Amniotic epithelial cell (primary cell): ENCODE measurements at regions not wholly inside any gene's neighbourhood (a gene's known extent, or its start where the extent isn't known, plus 50 kb on each side); places are given as distances from the start of the nearest gene placed in this dataset.
A peak's percentile ranks its signal among the peaks of the same experiment; 100 is the strongest.
"Not testable (repeated sequence)": the region's sequence is repeated elsewhere in the genome, so short reads cannot be mapped to it uniquely, and the experiment has no call there.

Source experiments
- DNase-seq: peaks from one replicate; pipeline ENCODE4 v3.0.0-alpha.2; 2010; ENCODE audit warnings: low read depth

DNA sequence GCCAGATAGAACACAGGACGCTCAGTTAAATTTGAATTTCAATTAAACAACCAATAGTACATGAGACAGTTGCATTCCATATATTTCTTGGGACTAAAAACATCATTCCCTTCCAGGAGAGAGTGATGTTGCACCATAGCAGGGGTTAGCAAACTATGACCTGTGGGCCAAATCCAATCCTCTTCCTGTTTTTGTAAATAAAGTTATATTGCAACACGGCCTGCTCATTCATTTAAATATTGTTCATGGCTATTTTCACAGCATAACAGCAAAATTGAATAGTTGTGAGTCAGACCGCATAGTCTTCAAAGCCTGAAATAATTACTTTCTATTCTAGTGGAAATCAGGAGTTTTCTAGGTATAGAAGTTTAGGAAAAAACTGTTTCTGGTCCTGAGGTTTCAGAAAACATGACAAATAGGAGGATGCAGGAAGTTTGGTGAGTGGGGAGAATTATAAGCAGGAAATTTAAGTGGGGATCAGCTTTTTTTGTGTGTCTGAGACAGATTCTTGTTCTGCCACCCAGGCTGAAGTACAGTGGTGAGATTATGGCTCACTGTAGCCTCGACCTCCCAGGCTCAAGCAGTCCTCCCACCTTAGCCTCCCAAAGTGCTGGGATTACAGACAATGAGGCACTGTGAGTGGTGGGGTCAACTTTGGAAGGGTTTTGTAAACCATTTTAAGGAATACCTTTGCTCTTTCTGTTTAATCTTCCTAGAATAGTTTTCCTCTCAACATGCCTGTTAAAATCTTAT is 131.5 kb downstream of the SOCS6 start:
- DNase-seq: peak; percentile 99

DNA sequence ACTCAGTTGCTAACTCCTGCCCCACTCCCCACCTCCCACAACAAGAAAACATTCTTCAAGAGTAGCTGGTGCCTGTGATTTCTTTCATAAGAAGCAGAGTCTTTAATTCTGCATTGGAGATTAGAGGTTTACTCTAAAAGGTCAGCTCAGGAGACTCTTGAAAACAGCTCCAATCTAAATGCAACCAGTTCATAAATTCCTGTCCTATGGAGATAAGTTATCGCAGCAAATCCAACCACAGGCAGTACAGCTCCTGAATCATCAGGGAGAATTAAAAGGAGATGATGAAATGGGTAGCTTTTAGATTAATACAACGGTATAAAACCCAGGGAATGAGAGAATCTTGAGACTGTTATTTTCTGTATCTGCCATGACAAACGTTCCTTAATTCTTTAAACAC is 130.7 kb downstream of the SOCS6 start:
- peak; percentile 100 for DNase-seq

DNA sequence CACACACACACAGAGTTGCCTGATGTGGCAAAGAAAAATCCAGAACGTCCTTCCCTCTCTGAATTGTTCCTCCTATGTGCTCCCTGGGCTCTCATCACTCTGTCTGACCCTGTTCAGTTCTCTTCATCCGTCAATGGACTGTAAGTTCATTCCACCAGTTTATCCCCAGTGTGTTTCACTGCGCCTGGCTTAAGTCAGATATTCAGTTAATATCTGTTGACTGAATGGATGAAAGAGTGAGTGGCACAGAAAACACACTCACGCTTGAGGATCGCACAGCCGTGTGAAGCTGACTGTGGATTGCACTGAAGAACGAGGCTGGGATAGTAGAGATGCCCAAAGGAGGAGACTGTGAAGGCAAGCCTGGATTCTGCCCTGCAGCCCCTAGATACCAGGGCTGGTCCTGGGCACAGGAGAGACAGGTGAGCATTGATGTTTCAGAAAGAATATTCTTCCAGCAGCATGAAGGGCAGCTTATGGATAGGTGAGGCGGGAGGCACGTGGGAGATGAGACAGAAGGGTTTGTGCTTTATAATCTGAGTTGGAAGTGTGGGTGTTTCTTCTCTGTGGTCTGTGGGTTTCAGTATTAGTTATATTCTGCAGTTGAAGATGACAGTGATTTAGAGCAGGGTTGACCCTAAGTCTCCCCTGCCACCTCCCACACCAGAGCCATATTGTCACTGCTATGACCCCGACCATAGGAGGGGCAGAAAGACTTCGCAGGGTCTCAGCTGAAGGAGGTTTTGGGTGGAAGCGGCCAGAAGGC is 129.9 kb downstream of the SOCS6 start:
- DNase-seq: peak; percentile 90

DNA sequence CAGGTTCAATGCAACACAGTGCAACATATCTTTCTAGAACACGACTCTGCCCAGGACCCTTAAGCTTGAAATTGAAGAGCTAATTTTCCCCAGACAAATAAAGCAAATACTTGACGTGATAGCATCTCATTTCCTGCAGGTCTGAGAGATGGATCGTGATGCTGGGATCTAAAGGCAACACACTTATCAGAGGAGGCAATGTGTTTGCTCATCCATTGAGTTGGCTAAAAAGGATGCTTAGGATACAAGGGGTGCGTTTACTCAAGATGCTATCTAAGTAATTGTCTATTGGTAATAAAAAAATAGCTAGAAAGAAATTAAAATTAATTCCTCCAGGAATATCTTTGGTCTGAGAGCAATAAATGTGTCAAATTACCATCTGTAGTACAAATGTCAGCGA is 129.0 kb downstream of the SOCS6 start:
- no peak for DNase-seq

DNA sequence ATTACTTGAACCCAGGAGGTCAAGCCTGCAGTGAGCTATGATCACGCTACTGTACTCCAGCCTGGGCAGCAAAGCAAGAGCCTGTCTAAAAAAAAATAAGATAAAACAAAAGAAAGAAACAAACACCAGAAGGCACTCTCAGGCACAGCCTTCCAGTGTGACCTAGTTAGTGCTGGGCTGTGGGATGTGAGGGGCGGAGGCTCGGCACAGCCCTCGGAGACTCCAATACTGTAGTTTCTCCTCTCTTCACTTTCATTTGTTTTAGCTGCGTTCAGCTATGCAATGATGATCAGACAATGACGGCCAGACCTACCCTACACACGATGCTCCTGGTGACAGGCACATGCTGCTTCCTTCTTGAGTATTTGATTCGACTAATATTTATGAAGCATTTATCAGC is 127.7 kb downstream of the SOCS6 start:
- DNase-seq: no peak

DNA sequence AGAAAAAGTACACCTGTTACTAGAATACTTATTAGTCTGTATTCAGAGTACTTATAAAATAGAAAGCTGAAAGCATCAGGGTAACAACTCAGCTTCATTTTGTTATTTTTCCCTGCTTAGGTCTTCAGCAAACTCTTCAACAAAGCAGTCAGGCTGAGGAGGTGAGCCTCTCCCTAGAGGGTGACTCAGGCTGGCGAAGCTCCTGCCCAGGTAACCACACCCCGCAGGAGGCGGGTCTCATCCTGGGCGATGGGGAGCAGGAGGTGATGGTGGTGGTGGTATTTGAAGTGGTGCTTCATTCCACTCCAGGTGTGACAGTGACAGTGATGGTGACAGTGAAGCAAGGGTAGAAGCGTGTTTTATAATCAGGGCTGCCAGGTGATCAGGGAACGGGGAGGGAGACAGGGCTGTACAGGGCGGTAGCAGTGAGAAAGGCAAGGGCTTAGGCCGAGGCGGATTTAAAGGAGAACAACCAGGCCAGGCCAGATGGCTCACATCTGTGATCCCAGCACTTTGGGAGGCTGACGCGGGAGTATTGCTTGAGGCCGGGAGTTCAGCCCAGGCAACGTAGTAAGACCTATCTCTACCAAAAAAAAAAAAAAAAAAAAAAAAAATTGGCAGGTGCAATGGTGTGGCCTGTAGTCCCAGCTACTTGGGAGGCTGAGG is 127.1 kb downstream of the SOCS6 start:
- no peak for DNase-seq

DNA sequence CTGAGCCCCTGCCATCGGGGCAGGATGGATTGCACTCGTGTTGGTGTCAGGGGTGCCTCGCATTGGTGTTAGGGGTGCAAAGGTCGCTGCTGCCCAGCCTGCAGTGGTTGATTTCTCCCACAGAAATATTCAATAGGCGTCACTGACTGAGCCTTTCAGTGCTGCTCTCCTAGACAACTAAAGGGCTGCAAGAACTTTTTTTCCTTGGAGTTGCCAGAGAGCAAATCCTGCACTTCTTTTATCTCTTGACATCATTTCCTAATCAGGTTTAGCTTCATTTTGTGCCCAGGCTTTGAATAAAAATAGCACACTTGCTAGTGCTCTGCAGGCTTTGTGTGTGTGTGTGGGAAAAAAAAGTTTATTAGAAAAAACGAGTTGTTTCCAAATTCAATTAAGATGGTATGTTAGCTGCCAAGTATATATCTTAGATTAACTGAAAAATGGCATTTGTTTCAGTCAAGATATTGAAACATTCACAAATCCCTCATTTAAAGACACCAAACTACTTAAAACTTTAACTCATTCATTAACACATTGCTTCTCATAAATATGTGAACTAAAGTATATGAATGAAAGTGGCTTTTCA is 125.6 kb downstream of the SOCS6 start:
- peak; percentile 34 for DNase-seq

DNA sequence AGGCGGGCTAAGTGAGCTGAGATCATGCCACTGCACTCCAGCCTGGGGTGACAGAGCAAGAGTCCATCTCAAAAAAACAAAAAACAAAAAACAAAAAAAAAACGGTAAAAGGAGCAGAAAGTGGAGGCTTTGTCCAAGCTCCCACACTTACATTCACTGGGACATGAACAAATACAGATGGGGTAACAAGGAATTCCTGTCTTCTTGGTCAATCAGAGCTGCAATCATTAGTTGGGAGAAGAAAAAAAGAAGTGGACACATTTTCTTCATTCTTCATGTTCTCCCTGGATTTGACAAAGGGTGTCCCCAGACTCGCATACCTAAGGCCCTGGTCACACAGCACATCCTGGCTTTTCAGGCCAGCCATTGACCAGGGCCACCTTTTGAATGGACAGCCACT is 124.6 kb downstream of the SOCS6 start:
- no peak for DNase-seq

DNA sequence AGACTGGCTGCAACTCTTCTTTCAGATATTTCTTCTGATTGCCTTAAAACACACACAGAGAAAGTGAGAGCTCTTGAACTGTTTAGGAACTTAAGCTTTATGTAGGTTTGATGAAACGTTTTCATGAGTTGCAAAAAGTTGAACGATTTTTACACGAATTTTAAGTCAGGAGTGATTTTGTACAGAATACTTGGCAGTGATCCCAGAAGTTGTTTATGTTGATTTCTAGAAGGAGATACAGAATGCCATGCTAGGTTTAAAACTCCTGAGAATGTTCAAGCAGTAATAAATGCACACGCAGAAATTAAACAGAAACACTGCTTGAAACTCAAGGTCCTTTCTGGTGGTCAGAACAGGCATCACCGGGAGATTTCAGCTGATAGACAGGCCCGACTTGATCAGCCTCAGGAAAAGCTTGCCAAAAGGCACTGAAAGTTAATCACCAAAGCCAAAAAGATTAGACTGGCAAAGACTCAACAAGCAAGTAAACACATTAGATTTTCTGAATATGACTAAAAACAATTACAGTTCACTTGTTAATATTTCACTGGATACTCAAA is 123.1 kb downstream of the SOCS6 start:
- peak; percentile 89 for DNase-seq

DNA sequence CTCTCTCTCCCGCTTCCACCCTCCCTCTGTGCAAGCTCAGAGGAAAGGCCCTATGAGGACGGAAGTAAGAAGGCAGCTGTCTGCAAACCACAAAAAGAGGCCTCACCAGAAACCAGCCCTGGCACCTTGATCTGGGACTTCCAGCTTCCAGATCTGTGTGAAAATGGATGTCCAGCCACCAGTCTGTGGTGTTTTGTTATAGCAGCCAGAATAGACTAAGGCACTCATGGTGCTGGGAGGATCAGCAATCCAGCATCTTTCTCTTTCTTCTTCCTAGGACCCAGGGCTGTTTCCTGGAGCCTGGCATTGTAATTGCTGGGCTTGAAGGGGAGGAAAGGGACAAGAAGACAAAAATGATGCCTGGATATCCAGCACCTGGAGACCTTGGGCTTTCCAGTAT is 122.5 kb downstream of the SOCS6 start:
- DNase-seq: no peak

DNA sequence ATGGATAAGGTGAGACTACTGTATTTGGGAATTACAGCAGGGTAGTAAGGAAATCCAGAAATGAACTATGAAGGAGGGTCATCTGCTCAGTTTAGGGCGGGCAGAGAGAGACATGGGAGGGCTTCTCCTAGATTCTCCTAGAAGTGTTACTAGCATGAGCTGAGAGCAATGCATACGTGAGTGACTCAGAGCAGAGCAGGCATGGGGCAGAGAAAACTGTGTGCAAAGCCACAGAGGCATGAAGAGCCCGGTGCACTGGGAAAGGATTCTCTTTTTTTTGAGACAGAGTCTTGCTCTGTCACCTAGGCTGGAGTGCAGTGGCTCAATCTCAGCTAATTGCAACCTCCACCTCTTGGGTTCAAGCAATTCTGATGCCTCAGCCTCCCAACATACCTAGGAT is 116.2 kb downstream of the SOCS6 start:
- no peak for DNase-seq

DNA sequence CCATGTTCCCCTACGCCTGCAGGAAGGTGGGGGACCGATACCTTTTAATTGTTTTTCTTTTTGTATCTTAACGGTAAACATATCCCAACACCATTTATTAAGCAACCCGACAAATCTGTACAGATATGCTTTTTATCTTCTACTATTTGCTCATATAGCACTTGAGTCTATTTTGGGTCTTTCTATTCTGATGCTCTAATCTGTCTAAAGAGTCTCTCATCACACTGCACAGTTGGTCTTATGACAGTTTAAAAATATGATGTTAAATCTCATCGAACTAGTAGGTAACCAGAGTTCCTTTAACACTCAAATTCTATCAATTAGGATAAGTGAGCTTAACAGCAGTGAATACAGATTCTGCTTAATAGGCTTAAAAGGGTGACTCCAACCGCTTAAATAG is 111.6 kb downstream of the SOCS6 start:
- no peak for DNase-seq

DNA sequence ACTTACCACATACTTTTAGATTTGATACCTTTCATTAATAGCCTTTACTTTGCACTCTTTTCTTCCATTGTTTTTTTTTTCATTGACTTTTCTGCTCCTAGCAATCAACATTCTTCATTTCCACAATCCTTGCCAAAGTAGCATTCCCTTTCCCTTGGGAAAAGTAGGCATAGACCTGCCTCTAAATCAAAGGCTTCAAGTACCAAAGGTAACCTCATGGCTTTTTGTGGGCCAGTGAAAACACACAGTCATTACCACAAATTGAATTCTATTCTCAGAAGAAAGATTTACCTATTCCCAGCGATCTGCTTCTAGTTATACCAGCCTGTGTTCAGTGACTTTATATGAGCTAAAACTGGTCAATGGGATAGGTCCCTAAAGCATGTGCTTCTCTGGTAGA is 109.2 kb downstream of the SOCS6 start:
- no peak for DNase-seq

DNA sequence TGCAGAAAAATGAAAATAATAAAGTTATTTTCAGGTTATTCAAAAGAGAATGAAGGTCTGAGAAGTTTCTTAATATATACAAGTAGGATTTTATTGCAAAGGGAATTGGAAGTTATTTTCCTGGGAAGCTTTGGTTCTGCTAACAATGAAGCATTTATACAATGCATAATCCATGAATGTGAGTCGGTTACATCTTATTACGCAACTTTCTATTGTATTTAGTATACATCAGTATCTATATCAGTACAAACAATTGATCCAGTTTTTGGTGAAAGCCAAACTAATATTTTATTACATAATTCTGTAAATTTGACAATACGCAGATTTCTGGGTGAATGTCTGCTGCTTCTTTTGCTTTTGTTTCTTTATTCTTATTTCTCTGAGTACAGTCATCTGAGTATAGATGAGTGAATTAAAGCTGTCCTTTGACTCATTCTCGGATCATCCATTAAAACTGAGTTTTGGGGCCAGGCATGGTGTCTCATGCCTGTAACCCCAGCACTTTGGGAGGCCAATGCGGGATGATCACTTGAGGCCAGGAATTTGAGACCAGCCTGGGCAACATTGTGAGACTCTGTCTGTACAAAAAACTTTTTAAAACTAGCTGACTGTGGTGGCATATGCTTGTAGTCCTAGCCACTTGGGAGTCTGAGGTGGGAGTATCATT is 108.5 kb downstream of the SOCS6 start:
- no peak for DNase-seq

DNA sequence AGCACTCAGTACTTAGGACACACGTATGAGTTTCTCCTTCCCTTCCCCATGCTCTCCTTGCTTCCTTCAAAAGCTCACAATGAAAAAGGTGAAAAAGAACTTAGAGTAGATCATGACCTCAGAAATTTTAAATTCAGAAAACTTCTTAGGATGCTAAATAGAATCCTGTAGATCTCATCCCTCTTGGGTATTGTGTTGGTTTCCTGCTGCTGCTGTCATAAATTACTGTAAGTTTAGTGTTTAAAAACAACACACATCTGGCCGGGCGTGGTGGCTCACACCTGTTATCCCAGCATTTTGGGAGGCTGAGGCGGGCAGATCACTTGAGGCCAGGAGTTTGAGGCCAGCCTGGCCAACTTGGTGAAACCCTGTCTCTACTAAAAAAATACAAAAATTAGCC is 106.9 kb downstream of the SOCS6 start:
- DNase-seq: not testable (repeated sequence)

DNA sequence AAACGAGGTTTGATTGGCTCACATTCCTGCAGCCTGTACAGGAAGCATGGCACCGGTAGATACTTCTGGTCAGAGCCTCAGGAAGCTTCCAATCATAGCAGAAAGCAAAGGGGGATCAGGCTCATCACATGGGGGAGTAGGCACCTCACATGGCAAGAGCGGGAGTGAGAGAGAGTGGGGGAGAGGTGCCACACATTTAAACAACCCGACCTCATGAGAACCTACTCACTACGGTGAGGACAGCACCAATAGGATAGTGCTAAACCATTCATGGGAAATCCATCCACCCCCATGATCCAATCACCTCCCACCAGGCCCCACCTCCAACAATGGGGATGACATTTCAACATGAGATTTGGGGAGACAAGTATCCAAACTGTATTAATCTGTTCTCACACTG is 105.8 kb downstream of the SOCS6 start:
- DNase-seq: no peak

DNA sequence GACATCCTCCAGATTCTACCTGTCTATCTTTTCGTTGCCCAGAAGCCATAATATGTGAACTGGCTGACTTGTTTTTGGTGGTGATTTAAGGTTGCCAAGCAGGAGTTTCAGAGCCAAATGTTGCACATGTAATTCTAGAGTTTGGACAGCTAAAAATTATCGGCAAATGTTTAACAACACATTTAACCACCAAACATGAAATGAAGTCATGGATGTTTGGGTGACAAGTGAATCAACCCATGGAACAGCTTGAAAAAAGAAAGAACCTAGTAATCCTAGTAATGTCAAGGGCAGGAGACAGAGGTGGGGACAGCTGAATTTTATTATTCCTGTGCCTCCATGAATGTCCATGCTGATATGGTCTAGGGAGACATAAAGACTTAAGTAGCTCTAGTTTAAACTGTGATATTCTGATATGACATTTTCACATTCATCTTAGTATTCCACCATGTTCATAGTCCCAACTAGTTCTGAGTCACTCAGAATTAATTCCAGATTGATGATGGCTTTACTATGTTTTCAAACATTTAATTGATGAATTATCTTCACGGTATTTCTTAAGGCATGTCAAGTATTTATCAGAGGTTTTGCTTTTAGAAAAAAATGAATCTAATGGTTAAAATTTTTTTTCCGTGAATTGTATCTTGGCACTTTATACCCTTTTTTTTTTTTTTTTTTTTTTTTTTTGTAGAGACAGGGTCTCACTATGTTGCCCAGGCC is 101.7 kb downstream of the SOCS6 start:
- no peak for DNase-seq

DNA sequence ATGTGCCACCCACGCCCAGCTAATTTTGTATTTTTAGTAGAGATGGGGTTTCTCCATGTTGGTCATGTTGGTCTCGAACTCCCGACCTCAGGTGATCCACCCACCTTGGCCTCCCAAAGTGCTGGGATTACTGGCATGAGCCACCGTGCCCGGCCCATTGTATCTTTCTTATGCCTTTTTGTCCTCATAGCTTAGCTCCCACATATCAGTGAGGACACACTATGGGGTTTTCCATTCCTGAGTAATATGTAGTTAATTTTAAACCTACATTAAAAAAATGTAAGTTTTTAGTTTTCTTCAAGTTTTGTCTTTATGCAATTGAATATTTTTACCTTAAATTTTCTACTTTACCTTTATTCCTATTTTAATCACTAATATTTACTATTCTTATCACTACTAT is 100.2 kb downstream of the SOCS6 start:
- not testable (repeated sequence) for DNase-seq

DNA sequence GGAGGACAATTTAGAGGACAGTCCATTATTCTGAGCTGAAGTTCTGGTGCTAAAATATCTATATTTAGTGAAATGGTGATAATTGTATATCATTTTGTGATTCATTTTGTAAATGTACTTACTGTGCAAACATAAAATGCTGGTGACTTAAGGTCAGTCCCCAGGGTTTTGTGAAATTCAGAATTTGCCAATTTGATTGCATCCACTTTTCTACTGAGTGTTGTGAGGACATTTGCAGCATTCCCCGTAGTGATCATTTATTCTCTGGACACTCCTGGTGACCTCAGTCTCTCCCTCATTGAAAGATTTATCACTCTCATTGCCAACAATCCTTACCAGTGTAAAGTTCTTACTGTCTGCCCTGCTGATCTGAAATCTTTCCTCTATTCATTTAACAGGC is 98.2 kb downstream of the SOCS6 start:
- DNase-seq: no peak

DNA sequence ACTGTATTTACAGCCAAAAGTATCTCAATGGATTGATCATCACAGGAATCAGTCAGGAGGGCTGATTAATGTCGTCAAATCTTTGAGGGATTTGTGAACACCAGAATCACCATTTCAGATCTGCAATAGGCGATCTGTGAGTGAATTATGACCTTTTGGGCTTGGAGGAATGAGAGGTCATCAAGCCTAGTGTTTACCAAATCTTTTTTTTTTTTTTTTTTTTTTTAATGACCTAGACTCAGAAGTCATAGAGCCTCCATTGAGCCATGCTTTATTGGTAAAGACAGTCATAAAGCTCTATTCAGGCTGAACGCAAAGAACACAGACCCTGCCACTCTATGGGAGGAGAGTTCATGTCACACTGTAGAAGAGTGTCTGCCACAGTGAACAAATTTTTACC is 97.7 kb downstream of the SOCS6 start:
- no peak for DNase-seq

DNA sequence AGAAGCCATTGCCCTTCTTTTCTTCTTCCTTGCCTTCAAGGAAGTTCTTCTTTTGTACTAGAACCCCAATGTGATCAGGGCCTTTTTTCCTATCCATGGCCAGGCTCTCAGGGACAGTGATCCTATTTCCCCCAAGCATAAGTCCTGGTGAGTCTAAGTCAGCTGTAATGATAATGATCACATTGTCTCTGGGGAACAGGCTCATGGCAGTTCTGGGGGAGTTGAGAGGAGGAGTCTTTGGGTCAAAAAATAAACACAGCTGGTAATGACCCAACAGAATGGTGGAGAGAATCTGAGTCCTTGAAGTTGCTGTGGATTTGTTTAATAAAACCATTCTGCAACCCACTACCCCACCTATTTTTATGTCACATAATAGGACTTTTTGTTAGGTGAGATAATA is 96.6 kb downstream of the SOCS6 start:
- DNase-seq: no peak
